SJCRH30 (cell line): ENCODE measurements at regions not wholly inside any gene's neighbourhood (a gene's known extent, or its start where the extent isn't known, plus 50 kb on each side); places are given as distances from the start of the nearest gene placed in this dataset.
"Not testable (repeated sequence)": the region's sequence is repeated elsewhere in the genome, so short reads cannot be mapped to it uniquely, and the experiment has no call there.

Experiments
- DNase-seq, 2 experiments: peaks; one replicate each; pipeline ENCODE4 v3.0.0-alpha.2; 2015 to 2020
- H3K27ac ChIP-seq: fragments of 250-450 bp; sonication (Bioruptor Pico); 2 replicates; pipeline ENCODE4 v1.5.1; 2020; ENCODE audit warnings: mild to moderate bottlenecking, moderate library complexity
- H3K27me3 ChIP-seq: fragments of 250-450 bp; sonication (Bioruptor Pico); 2 replicates; pipeline ENCODE4 v1.5.1; 2020; ENCODE audit warnings: mild to moderate bottlenecking, moderate library complexity
- H3K36me3 ChIP-seq: fragments of 250-450 bp; sonication (Bioruptor Pico); 2 replicates; pipeline ENCODE4 v1.5.1; 2020; ENCODE audit warnings: mild to moderate bottlenecking, moderate library complexity
- H3K4me1 ChIP-seq: fragments of 250-450 bp; sonication (Bioruptor Pico); 2 replicates; pipeline ENCODE4 v1.5.1; 2020; ENCODE audit warnings: mild to moderate bottlenecking, moderate library complexity
- H3K4me3 ChIP-seq: fragments of 250-450 bp; sonication (Bioruptor Pico); 2 replicates; pipeline ENCODE4 v1.5.1; 2020; ENCODE audit warnings: mild to moderate bottlenecking, moderate library complexity
- H3K9me3 ChIP-seq: fragments of 250-450 bp; sonication (Bioruptor Pico); replicated peaks from 2 replicates; pipeline ENCODE4 v1.5.1; 2020; ENCODE audit warnings: mild to moderate bottlenecking, moderate library complexity

GRCh38 chr1:95655321-95656020 lies 421.5 kb downstream of the RWDD3 start:
- H3K27ac ChIP-seq, result no peak overlapping the region
- H3K36me3 ChIP-seq, result no peaks in the 10 kb centered on the region
- H3K4me3 ChIP-seq, result no peak overlapping the region
- H3K4me1 ChIP-seq, result no peaks in the 10 kb centered on the region
- H3K27me3 ChIP-seq, result no peaks in the 10 kb centered on the region
- H3K9me3 ChIP-seq, result no peaks in the 10 kb centered on the region
- no peak for DNase-seq

GRCh38 chr1:95657248-95657647 lies 423.2 kb downstream of the RWDD3 start:
- DNase-seq, result no peak
- H3K27me3 ChIP-seq, result no peaks in the 10 kb centered on the region
- no peaks in the 10 kb centered on the region for H3K36me3 ChIP-seq
- no peak overlapping the region for H3K27ac ChIP-seq
- H3K4me3 ChIP-seq, result no peak overlapping the region
- no peaks in the 10 kb centered on the region for H3K4me1 ChIP-seq
- H3K9me3 ChIP-seq, result no peaks in the 10 kb centered on the region

GRCh38 chr1:95659166-95659565 lies 425.2 kb downstream of the RWDD3 start:
- no peaks in the 10 kb centered on the region for H3K9me3 ChIP-seq
- no peaks in the 10 kb centered on the region for H3K36me3 ChIP-seq
- no peak overlapping the region for H3K27ac ChIP-seq
- H3K27me3 ChIP-seq, result no peaks in the 10 kb centered on the region
- H3K4me3 ChIP-seq, result no peak overlapping the region
- no peaks in the 10 kb centered on the region for H3K4me1 ChIP-seq
- no peak for DNase-seq

GRCh38 chr1:95659588-95659987 lies 425.6 kb downstream of the RWDD3 start:
- Histone ChIP-seq H3K27me3 (no peaks in the 10 kb centered on the region), H3K9me3 (no peaks in the 10 kb centered on the region), H3K4me3 (no peak overlapping the region), H3K36me3 (no peaks in the 10 kb centered on the region), H3K27ac (no peak overlapping the region), H3K4me1 (no peaks in the 10 kb centered on the region)
- no peak for DNase-seq

GRCh38 chr1:95660736-95661135 lies 426.7 kb downstream of the RWDD3 start:
- H3K36me3 ChIP-seq, result no peaks in the 10 kb centered on the region
- H3K9me3 ChIP-seq, result no peaks in the 10 kb centered on the region
- no peak overlapping the region for H3K4me3 ChIP-seq
- no peaks in the 10 kb centered on the region for H3K27me3 ChIP-seq
- no peak overlapping the region for H3K27ac ChIP-seq
- no peak for DNase-seq
- no peaks in the 10 kb centered on the region for H3K4me1 ChIP-seq

- H3K9me3 ChIP-seq, H3K4me1 ChIP-seq, DNase-seq, H3K27me3 ChIP-seq, H3K27ac ChIP-seq, H3K36me3 ChIP-seq, H3K4me3 ChIP-seq: not testable (repeated sequence)
These were observed 429.5 kb downstream of the RWDD3 start for GRCh38 chr1:95663530-95663929.

GRCh38 chr1:95668165-95668564 lies 434.2 kb downstream of the RWDD3 start:
- no peak for DNase-seq
- Histone ChIP-seq H3K36me3 (no peaks in the 10 kb centered on the region), H3K4me3 (no peak overlapping the region), H3K27ac (no peak overlapping the region), H3K27me3 (no peaks in the 10 kb centered on the region), H3K9me3 (no peaks in the 10 kb centered on the region), H3K4me1 (no peaks in the 10 kb centered on the region)

GRCh38 chr1:95669638-95670037 lies 435.6 kb downstream of the RWDD3 start:
- H3K27me3 ChIP-seq, H3K9me3 ChIP-seq, DNase-seq, H3K27ac ChIP-seq, H3K4me3 ChIP-seq, H3K36me3 ChIP-seq, H3K4me1 ChIP-seq: not testable (repeated sequence)

- no peaks in the 10 kb centered on the region for H3K4me1 ChIP-seq
- no peaks in the 10 kb centered on the region for H3K27me3 ChIP-seq
- no peak overlapping the region for H3K27ac ChIP-seq
- DNase-seq, result no peak
- H3K36me3 ChIP-seq, result no peaks in the 10 kb centered on the region
- no peaks in the 10 kb centered on the region for H3K9me3 ChIP-seq
- no peak overlapping the region for H3K4me3 ChIP-seq
These were observed 437.1 kb downstream of the RWDD3 start for GRCh38 chr1:95671098-95671497.

GRCh38 chr1:95679262-95679661 lies 445.3 kb downstream of the RWDD3 start:
- no peak for DNase-seq
- H3K36me3 ChIP-seq, result no peaks in the 10 kb centered on the region
- no peak overlapping the region for H3K27ac ChIP-seq
- H3K4me1 ChIP-seq, result no peaks in the 10 kb centered on the region
- no peak overlapping the region for H3K4me3 ChIP-seq
- no peaks in the 10 kb centered on the region for H3K9me3 ChIP-seq
- H3K27me3 ChIP-seq, result no peaks in the 10 kb centered on the region; the same call in 1 of the 2 replicates

- H3K9me3 ChIP-seq, result no peaks in the 10 kb centered on the region
- no peaks in the 10 kb centered on the region for H3K36me3 ChIP-seq
- H3K27ac ChIP-seq, result no peak overlapping the region
These were observed 451.1 kb downstream of the RWDD3 start for GRCh38 chr1:95685081-95685480.

GRCh38 chr1:95686217-95686616 lies 452.2 kb downstream of the RWDD3 start:
- H3K27ac ChIP-seq, result no peak overlapping the region
- no peaks in the 10 kb centered on the region for H3K4me1 ChIP-seq
- no peaks in the 10 kb centered on the region for H3K36me3 ChIP-seq
- H3K9me3 ChIP-seq, result no peaks in the 10 kb centered on the region
- H3K27me3 ChIP-seq, result no peaks in the 10 kb centered on the region; the same call in 1 of the 2 replicates
- H3K4me3 ChIP-seq, result no peak overlapping the region
- DNase-seq, result no peak

More at GRCh38 chr1:95685081-95685480, 451.1 kb downstream of the RWDD3 start:
- DNase-seq, result no peak
- H3K4me3 ChIP-seq, result no peak overlapping the region
- H3K27me3 ChIP-seq, result no peaks in the 10 kb centered on the region; the same call in none of the 2 replicates
- no peaks in the 10 kb centered on the region for H3K4me1 ChIP-seq

GRCh38 chr1:95699149-95699953 lies 465.3 kb downstream of the RWDD3 start:
- no peaks in the 10 kb centered on the region for H3K36me3 ChIP-seq
- no peak overlapping the region for H3K27ac ChIP-seq
- DNase-seq, result no peak
- no peaks in the 10 kb centered on the region for H3K4me1 ChIP-seq
- H3K27me3 ChIP-seq, result no peaks in the 10 kb centered on the region
- no peaks in the 10 kb centered on the region for H3K9me3 ChIP-seq
- H3K4me3 ChIP-seq, result no peak overlapping the region

- H3K27me3 ChIP-seq, result no peaks in the 10 kb centered on the region
- no peaks in the 10 kb centered on the region for H3K9me3 ChIP-seq
- H3K4me1 ChIP-seq, result no peaks in the 10 kb centered on the region
- H3K36me3 ChIP-seq, result no peaks in the 10 kb centered on the region
- no peak for DNase-seq
- no peak overlapping the region for H3K27ac ChIP-seq
- no peak overlapping the region for H3K4me3 ChIP-seq
These were observed 467.6 kb downstream of the RWDD3 start for GRCh38 chr1:95701450-95702173.

- no peak overlapping the region for H3K27ac ChIP-seq
These were observed 469.0 kb downstream of the RWDD3 start for GRCh38 chr1:95703046-95703445.

More at GRCh38 chr1:95703046-95703445, 469.0 kb downstream of the RWDD3 start:
- Histone ChIP-seq H3K9me3 (no peaks in the 10 kb centered on the region), H3K4me1 (no peaks in the 10 kb centered on the region), H3K36me3 (no peaks in the 10 kb centered on the region), H3K27me3 (no peaks in the 10 kb centered on the region), H3K4me3 (no peak overlapping the region)
- DNase-seq, result no peak
